ENCODE measurements at regions not wholly inside any gene's neighbourhood (a gene's known extent, or its start where the extent isn't known, plus 50 kb on each side); places are given as distances from the start of the nearest gene placed in this dataset.
"Not testable (repeated sequence)": the region's sequence is repeated elsewhere in the genome, so short reads cannot be mapped to it uniquely, and the experiment has no call there.

DNA sequence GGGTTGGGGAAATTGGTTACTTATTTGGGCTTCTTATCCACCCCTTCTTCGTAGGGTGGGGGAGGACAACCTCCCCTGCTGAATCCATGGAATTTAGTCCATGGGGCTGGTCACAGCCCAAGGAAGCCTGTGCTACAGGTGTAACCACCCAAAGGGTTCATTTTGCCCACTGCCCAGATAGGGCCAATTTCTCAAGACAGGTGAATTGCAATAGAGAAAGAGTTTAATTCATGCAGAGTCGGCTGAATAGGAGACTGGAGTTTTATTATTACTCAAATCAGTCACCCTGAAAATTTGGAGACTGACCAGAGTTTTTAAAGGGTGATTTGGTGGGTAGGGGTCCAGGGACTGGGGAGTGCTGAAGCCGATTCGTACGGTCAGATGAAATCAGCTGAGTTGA is 101.5 kb upstream of the HS3ST2 start:
- no peak overlapping the region for H3K4me2 ChIP-seq (ENCODE audit: insufficient read depth, low read length)
- no peak overlapping the region for H3K4me3 ChIP-seq (replicated peaks in 1 of 3; ENCODE audit: insufficient read depth in 1 of 3, low read depth in 1 of 3, low read length in 3 of 3)
- POLR2A ChIA-PET = no interaction called here
- no peak overlapping the region for H3K9ac ChIP-seq (replicated peaks; ENCODE audit: extremely low read depth, insufficient read depth, low read length)
- TF ChIP-seq JUN (IDR thresholded peaks at IDR 0.05; ENCODE audit: borderline replicate concordance, insufficient read depth, insufficient read length, low read depth) (no peak), FOS (IDR thresholded peaks at IDR 0.05; ENCODE audit: borderline replicate concordance, insufficient read depth, low read length) (no peak), POLR2A (IDR thresholded peaks at IDR 0.05; ENCODE audit: low read depth, low read length) (no peak), POLR2AphosphoS5 (IDR thresholded peaks at IDR 0.05; ENCODE audit: insufficient read depth, low read depth, low read length) (no peak), GATA2 (IDR thresholded peaks at IDR 0.05; ENCODE audit: insufficient read depth, insufficient read length, low read depth, low read length) (no peak), MYC (IDR thresholded peaks at IDR 0.05; ENCODE audit: low read depth, low read length) (no peak), EZH2 (IDR thresholded peaks at IDR 0.05; ENCODE audit: borderline replicate concordance, low read depth, low read length, severe bottlenecking) (no peak)
- TF ChIP-seq, protein P1, sequence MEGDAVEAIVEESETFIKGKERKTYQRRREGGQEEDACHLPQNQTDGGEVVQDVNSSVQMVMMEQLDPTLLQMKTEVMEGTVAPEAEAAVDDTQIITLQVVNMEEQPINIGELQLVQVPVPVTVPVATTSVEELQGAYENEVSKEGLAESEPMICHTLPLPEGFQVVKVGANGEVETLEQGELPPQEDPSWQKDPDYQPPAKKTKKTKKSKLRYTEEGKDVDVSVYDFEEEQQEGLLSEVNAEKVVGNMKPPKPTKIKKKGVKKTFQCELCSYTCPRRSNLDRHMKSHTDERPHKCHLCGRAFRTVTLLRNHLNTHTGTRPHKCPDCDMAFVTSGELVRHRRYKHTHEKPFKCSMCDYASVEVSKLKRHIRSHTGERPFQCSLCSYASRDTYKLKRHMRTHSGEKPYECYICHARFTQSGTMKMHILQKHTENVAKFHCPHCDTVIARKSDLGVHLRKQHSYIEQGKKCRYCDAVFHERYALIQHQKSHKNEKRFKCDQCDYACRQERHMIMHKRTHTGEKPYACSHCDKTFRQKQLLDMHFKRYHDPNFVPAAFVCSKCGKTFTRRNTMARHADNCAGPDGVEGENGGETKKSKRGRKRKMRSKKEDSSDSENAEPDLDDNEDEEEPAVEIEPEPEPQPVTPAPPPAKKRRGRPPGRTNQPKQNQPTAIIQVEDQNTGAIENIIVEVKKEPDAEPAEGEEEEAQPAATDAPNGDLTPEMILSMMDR (IDR thresholded peaks at IDR 0.05; ENCODE audit: extremely low read depth in 1 of 2, insufficient read depth in 1 of 2, low read depth in 1 of 2, low read length in 2 of 2) = no peak
- TF ChIP-seq, protein P2, sequence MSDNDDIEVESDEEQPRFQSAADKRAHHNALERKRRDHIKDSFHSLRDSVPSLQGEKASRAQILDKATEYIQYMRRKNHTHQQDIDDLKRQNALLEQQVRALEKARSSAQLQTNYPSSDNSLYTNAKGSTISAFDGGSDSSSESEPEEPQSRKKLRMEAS (IDR thresholded peaks at IDR 0.05; ENCODE audit: insufficient read depth, insufficient read length) = no peak
- no TSS peak for BruUV-seq (replicated peaks)
- no peak overlapping the region for H2AFZ ChIP-seq (ENCODE audit: low read depth, low read length)
- DNase-seq (ENCODE audit: low read depth, low spot score) (no peak), FAIRE-seq (no peak)
- CTCF ChIA-PET = no interaction called here
- H3K36me3 ChIP-seq (ENCODE audit: control insufficient read depth in 2 of 2, extremely low read depth in 1 of 2, insufficient read depth in 2 of 2, low read length in 2 of 2) = no peaks in the 10 kb centered on the region
- H4K20me1 ChIP-seq (replicated peaks; ENCODE audit: control insufficient read depth, extremely low read depth, insufficient read depth, low read length) = no peaks in the 10 kb centered on the region
- H3K79me2 ChIP-seq (ENCODE audit: control insufficient read depth, insufficient read depth, low read length) = no peaks in the 10 kb centered on the region
- no peaks in the 10 kb centered on the region for H3K9me1 ChIP-seq (replicated peaks; ENCODE audit: control insufficient read depth, extremely low read depth, insufficient read depth, low read length)
- H3K9me3 ChIP-seq (replicated peaks; ENCODE audit: control insufficient read depth, insufficient read depth, low read length) = no peaks in the 10 kb centered on the region
- intact Hi-C loops (cut with micrococcal nuclease) = no loop called here
- no peaks in the 10 kb centered on the region for H3K27me3 ChIP-seq (ENCODE audit: control insufficient read depth in 2 of 2, insufficient read depth in 2 of 2, low read length in 2 of 2)
- H3K27ac ChIP-seq (ENCODE audit: insufficient read depth, low read depth, low read length) = no peak overlapping the region
- no peaks in the 10 kb centered on the region for H3K4me1 ChIP-seq (ENCODE audit: control insufficient read depth, extremely low read depth, insufficient read depth, low read length)
- dilution Hi-C loops (cut with MboI; ENCODE audit: extremely low pct_ligation_motif_present, low sequenced_read_pairs) = no loop called here

DNA sequence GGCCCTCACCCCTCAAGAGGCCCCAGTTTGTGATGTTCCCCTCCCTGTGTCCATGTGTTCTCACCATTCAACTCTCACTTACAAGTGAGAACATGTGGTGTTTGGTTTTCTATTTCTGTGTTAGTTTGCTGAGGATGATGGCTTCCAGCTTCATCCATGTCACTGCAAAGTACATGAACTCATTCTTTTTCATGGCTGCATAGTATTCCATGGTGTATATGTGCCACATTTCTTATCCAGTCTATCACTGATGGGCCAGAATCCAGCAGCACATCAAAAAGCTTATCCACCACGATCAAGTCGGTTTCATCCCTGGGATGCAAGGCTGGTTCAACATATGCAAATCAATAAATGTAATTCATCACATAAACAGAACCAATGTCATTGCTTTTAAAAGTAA is 95.4 kb upstream of the HS3ST2 start:
- H4K20me1 ChIP-seq (replicated peaks; ENCODE audit: control insufficient read depth, extremely low read depth, insufficient read depth, low read length); DNase-seq (ENCODE audit: low read depth, low spot score); H3K36me3 ChIP-seq (ENCODE audit: control insufficient read depth in 2 of 2, extremely low read depth in 1 of 2, insufficient read depth in 2 of 2, low read length in 2 of 2); intact Hi-C loops (cut with micrococcal nuclease); H3K79me2 ChIP-seq (ENCODE audit: control insufficient read depth, insufficient read depth, low read length); H3K9me3 ChIP-seq (replicated peaks; ENCODE audit: control insufficient read depth, insufficient read depth, low read length); H2AFZ ChIP-seq (ENCODE audit: low read depth, low read length); dilution Hi-C loops (cut with MboI; ENCODE audit: extremely low pct_ligation_motif_present, low sequenced_read_pairs); H3K27me3 ChIP-seq (ENCODE audit: control insufficient read depth in 2 of 2, insufficient read depth in 2 of 2, low read length in 2 of 2); FAIRE-seq; H3K4me3 ChIP-seq (replicated peaks in 1 of 3; ENCODE audit: insufficient read depth in 1 of 3, low read depth in 1 of 3, low read length in 3 of 3); H3K9ac ChIP-seq (replicated peaks; ENCODE audit: extremely low read depth, insufficient read depth, low read length); H3K4me1 ChIP-seq (ENCODE audit: control insufficient read depth, extremely low read depth, insufficient read depth, low read length); CTCF ChIA-PET; H3K9me1 ChIP-seq (replicated peaks; ENCODE audit: control insufficient read depth, extremely low read depth, insufficient read depth, low read length); BruUV-seq (replicated peaks); POLR2A ChIA-PET; H3K4me2 ChIP-seq (ENCODE audit: insufficient read depth, low read length); H3K27ac ChIP-seq (ENCODE audit: insufficient read depth, low read depth, low read length): not testable (repeated sequence)

Data from endothelial cell of umbilical vein (primary cell).